B cell (primary cell): ENCODE measurements at regions not wholly inside any gene's neighbourhood (a gene's known extent, or its start where the extent isn't known, plus 50 kb on each side); places are given as distances from the start of the nearest gene placed in this dataset.
"Not testable (repeated sequence)": the region's sequence is repeated elsewhere in the genome, so short reads cannot be mapped to it uniquely, and the experiment has no call there.

Experiments used
- ATAC-seq: fragments of 200-7000 bp; cut with Tn5 transposase; one replicate; pipeline ENCODE4 v1.10.0; 2021; ENCODE audit warnings: low read depth, mild to moderate bottlenecking, moderate number of reproducible peaks, moderate library complexity
- CTCF ChIA-PET: fragments of 350-600 bp; sonication (Branson Sonifier 250); formaldehyde crosslinking; loops from one replicate; lab custom pipeline; 2021; ENCODE audit warnings: antibody characterized with exemption, inconsistent platforms; lab: Charles Lee
- POLR2A ChIA-PET: fragments of 350-600 bp; sonication (Branson Sonifier 250); formaldehyde crosslinking; loops from one replicate; lab custom pipeline; 2021; ENCODE audit warnings: antibody characterized with exemption; lab: Charles Lee
- DNase-seq: peaks from one replicate; pipeline ENCODE4 v3.0.0; 2013
- H2AFZ ChIP-seq: 2 replicates; pipeline ENCODE4 v1.6.1; 2012; ENCODE audit warnings: mild to moderate bottlenecking, low read depth, low read length; ENCODE audit not compliant: insufficient read depth, poor library complexity, severe bottlenecking
- H3K27ac ChIP-seq, 2 donors: 1 replicate in 1 of 2; 2 replicates in 1 of 2; pipeline ENCODE4 v1.5.1; 2012 to 2013; ENCODE audit warnings: low read length in 2 of 2, mild to moderate bottlenecking in 2 of 2, moderate library complexity in 1 of 2
- H3K27me3 ChIP-seq, 4 experiments: fragments of 200-600 bp in 1 of 4; sonication (generic) in 1 of 4; replicated peaks in 1 of 4; 1 replicate in 2 of 4; 2 replicates in 2 of 4; pipeline versions ENCODE4 v1.6.1 to v1.7.0; 2013 to 2016; ENCODE audit warnings: low read length in 3 of 4, mild to moderate bottlenecking in 2 of 4, mixed read lengths in 1 of 4, moderate library complexity in 1 of 4; ENCODE audit not compliant: insufficient read depth in 4 of 4, control insufficient read depth in 3 of 4; ENCODE audit errors: control extremely low read depth in 1 of 4
- H3K36me3 ChIP-seq, 2 experiments: replicated peaks in 1 of 2; 1 replicate in 1 of 2; 2 replicates in 1 of 2; pipeline versions ENCODE4 v1.6.1 to v1.7.1; 2013; ENCODE audit warnings: low read length in 1 of 2; ENCODE audit not compliant: insufficient read depth in 2 of 2, control insufficient read depth in 1 of 2; ENCODE audit errors: control extremely low read depth in 1 of 2, extremely low read depth in 1 of 2
- H3K4me1 ChIP-seq, 2 donors: fragments of 200-600 bp in 1 of 2; sonication (generic) in 1 of 2; 1 replicate in 1 of 2; 2 replicates in 1 of 2; pipeline versions ENCODE4 v1.5.1 to v1.6.1; 2013 to 2017; ENCODE audit warnings: low read length in 2 of 2; ENCODE audit not compliant: control insufficient read depth in 2 of 2, insufficient read depth in 2 of 2
- H3K4me2 ChIP-seq: replicated peaks from 2 replicates; pipeline ENCODE3; 2012; ENCODE audit warnings: mild to moderate bottlenecking, low read depth, low read length; ENCODE audit not compliant: poor library complexity, severe bottlenecking
- H3K4me3 ChIP-seq, 5 experiments: fragments of 200-600 bp in 1 of 5; sonication (generic) in 1 of 5; 1 replicate in 3 of 5; 2 replicates in 2 of 5; pipeline versions ENCODE4 v1.5.1 to v1.7.0; 2011 to 2016; ENCODE audit warnings: low read length in 4 of 5, mild to moderate bottlenecking in 4 of 5, low read depth in 2 of 5, control low read depth in 1 of 5, moderate library complexity in 1 of 5; ENCODE audit not compliant: insufficient read depth in 1 of 5; ENCODE audit errors: control extremely low read depth in 1 of 5, extremely low read depth in 1 of 5
- H3K79me2 ChIP-seq: fragments of 200-600 bp; sonication (generic); one replicate; pipeline ENCODE4 v1.6.0; 2016; ENCODE audit warnings: low read length; ENCODE audit not compliant: control insufficient read depth, insufficient read depth
- H3K9ac ChIP-seq: fragments of 200-600 bp; sonication (generic); 2 replicates; pipeline ENCODE4 v1.6.1; 2017; ENCODE audit warnings: mild to moderate bottlenecking, low read length, moderate library complexity
- H3K9me3 ChIP-seq, 3 donors: one replicate each; pipeline versions ENCODE4 v1.6.1 to v1.7.1; 2013; ENCODE audit warnings: low read length in 2 of 3; ENCODE audit not compliant: control insufficient read depth in 2 of 3, insufficient read depth in 1 of 3; ENCODE audit errors: control extremely low read depth in 1 of 3
- H4K20me1 ChIP-seq: 2 replicates; pipeline ENCODE4 v1.6.0; 2012; ENCODE audit warnings: mild to moderate bottlenecking, low read length; ENCODE audit not compliant: insufficient read depth, control insufficient read depth, poor library complexity, severe bottlenecking
- H3K27ac Mint-ChIP-seq: one replicate; pipeline ENCODE4 v1.8.0; 2021; ENCODE audit warnings: mixed read lengths
- H3K27me3 Mint-ChIP-seq: one replicate; pipeline ENCODE4 v1.8.0; 2021; ENCODE audit warnings: mixed read lengths
- H3K4me1 Mint-ChIP-seq: one replicate; pipeline ENCODE4 v1.8.0; 2021; ENCODE audit warnings: mixed read lengths
- H3K4me3 Mint-ChIP-seq: one replicate; pipeline ENCODE4 v1.8.0; 2021; ENCODE audit warnings: mixed read lengths
- H3K9me3 Mint-ChIP-seq: one replicate; pipeline ENCODE4 v1.8.0; 2022; ENCODE audit warnings: mixed read lengths; ENCODE audit not compliant: insufficient read depth
- WGBS: methylation state at CpG from one replicate; pipeline ENCODE4 v1.1.5; 2013; ENCODE audit warnings: missing lambda C conversion rate; ENCODE audit not compliant: insufficient coverage; 5-methylcytosine and 5-hydroxymethylcytosine counted together
- intact Hi-C: fragments of 100-400 bp; cut with micrococcal nuclease; formaldehyde crosslinking; loops from one replicate; pipeline ENCODE4 v1.10.0; 2022

GRCh38 chr21:10424097-10424886, 97.1 kb upstream of the TPTE start:
- H3K27ac ChIP-seq, H3K4me3 Mint-ChIP-seq, H3K4me3 ChIP-seq, POLR2A ChIA-PET, H3K79me2 ChIP-seq, H3K4me1 ChIP-seq, H3K36me3 ChIP-seq, H3K9me3 Mint-ChIP-seq, H3K27me3 Mint-ChIP-seq, H3K4me2 ChIP-seq, ATAC-seq, H3K4me1 Mint-ChIP-seq, DNase-seq, H3K27me3 ChIP-seq, H2AFZ ChIP-seq, intact Hi-C loops, H4K20me1 ChIP-seq, H3K27ac Mint-ChIP-seq, H3K9ac ChIP-seq, CTCF ChIA-PET: not testable (repeated sequence)
- peaks cover 3 to 36% (median 12%) of the 10 kb centered on the region in 3 donors for H3K9me3 ChIP-seq
- WGBS, result 59% methylated on average over 3 of the region's 4 CpGs

GRCh38 chr21:10424887-10425145, 96.6 kb upstream of the TPTE start:
- POLR2A ChIA-PET, ATAC-seq, H3K79me2 ChIP-seq, H3K36me3 ChIP-seq, H3K9me3 Mint-ChIP-seq, DNase-seq, H3K4me3 Mint-ChIP-seq, H3K27ac Mint-ChIP-seq, H2AFZ ChIP-seq, H4K20me1 ChIP-seq, H3K27me3 ChIP-seq, H3K4me1 ChIP-seq, H3K27me3 Mint-ChIP-seq, H3K4me1 Mint-ChIP-seq, intact Hi-C loops, H3K27ac ChIP-seq, CTCF ChIA-PET, H3K4me2 ChIP-seq, H3K4me3 ChIP-seq, H3K9ac ChIP-seq: not testable (repeated sequence)
- peaks cover 3 to 32% (median 12%) of the 10 kb centered on the region in 3 donors for H3K9me3 ChIP-seq
- no CpG with 5 or more reads among the region's 2 CpGs for WGBS
